GM12878 (cell line): ENCODE measurements at regions not wholly inside any gene's neighbourhood (a gene's known extent, or its start where the extent isn't known, plus 50 kb on each side); places are given as distances from the start of the nearest gene placed in this dataset.

Source experiments
- ATAC-seq: fragments of 200-7000 bp; cut with Tn5 transposase; 3 replicates; pipeline ENCODE4 v1.9.1; 2020; ENCODE audit warnings: mild to moderate bottlenecking, moderate library complexity
- BruUV-seq: library from RNA; stranded (reverse); fragments of 400-500 nt; replicated peaks from 2 replicates; lab custom pipeline; 2021; lab: Mats Ljungman, UMichigan
- CTCF ChIA-PET: fragments of 300-600 bp; sonication (Branson Sonifier 250); formaldehyde crosslinking; extraction: SDS; loops from one replicate; lab custom pipeline; 2021; ENCODE audit warnings: inconsistent platforms; lab: Yijun Ruan, JAX
- POLR2A ChIA-PET: fragments of 350-600 bp; formaldehyde crosslinking; extraction: SDS; loops from one replicate; lab custom pipeline; 2021; ENCODE audit warnings: inconsistent platforms; lab: Charles Lee
- RAD21 ChIA-PET: fragments of 300-600 bp; sonication (Branson Sonifier 250); formaldehyde crosslinking; loops from one replicate; lab custom pipeline; 2023; ENCODE audit warnings: antibody characterized with exemption; ENCODE audit not compliant: unreplicated experiment; lab: Charles Lee
- SMC1A ChIA-PET: fragments of 300-600 bp; sonication (Branson Sonifier 250); formaldehyde crosslinking; loops from one replicate; lab custom pipeline; 2023; ENCODE audit not compliant: unreplicated experiment, uncharacterized antibody; lab: Charles Lee
- DNase-seq: peaks from one replicate; pipeline ENCODE4 v3.0.0-alpha.2; 2011; ENCODE audit warnings: low read depth, low spot score
- FAIRE-seq: peaks from 3 replicates; lab custom pipeline; 2011; peaks lifted over from hg19 to GRCh38; lab: Jason Lieb, UNC
- H2AFZ ChIP-seq: 2 replicates; pipeline ENCODE4 v1.6.0; 2011; ENCODE audit warnings: low read depth, low read length, control low read depth; ENCODE audit not compliant: control insufficient read depth
- H3K27ac ChIP-seq: 2 replicates; pipeline ENCODE4 v1.5.1; 2011; ENCODE audit warnings: control low read depth; ENCODE audit not compliant: control insufficient read depth, insufficient read depth
- H3K27me3 ChIP-seq, 2 experiments: replicated peaks in 1 of 2; 2 replicates each; pipeline versions ENCODE4 v1.6.0 to v1.6.1; 2011; ENCODE audit warnings: low read length in 1 of 2; ENCODE audit not compliant: control insufficient read depth in 2 of 2, insufficient read depth in 2 of 2
- H3K36me3 ChIP-seq, 2 experiments: 2 replicates each; pipeline ENCODE4 v1.5.1; 2011; ENCODE audit warnings: low read length in 1 of 2; ENCODE audit not compliant: control insufficient read depth in 2 of 2, insufficient read depth in 2 of 2
- H3K4me1 ChIP-seq: 2 replicates; pipeline ENCODE4 v1.6.1; 2011; ENCODE audit warnings: mild to moderate bottlenecking, low read length, moderate library complexity, mixed read lengths; ENCODE audit not compliant: control insufficient read depth, insufficient read depth
- H3K4me2 ChIP-seq: 2 replicates; pipeline ENCODE4 v1.6.0; 2011; ENCODE audit warnings: control low read depth; ENCODE audit not compliant: control insufficient read depth, insufficient read depth
- H3K4me3 ChIP-seq: fragments of 200-600 bp; sonication (generic); 2 replicates; pipeline ENCODE4 v1.5.1; 2016
- H3K79me2 ChIP-seq: 2 replicates; pipeline ENCODE4 v1.6.0; 2011; ENCODE audit warnings: low read length; ENCODE audit not compliant: control insufficient read depth, insufficient read depth
- H3K9ac ChIP-seq: 2 replicates; pipeline ENCODE4 v1.8.0; 2011; ENCODE audit warnings: low read length, control low read depth, mixed read lengths; ENCODE audit not compliant: control insufficient read depth, insufficient read depth
- H3K9me3 ChIP-seq: replicated peaks from 3 replicates; pipeline ENCODE4 v1.5.1; 2011; ENCODE audit warnings: mild to moderate bottlenecking, low read length; ENCODE audit not compliant: control insufficient read depth, insufficient read depth
- H4K20me1 ChIP-seq: 2 replicates; pipeline ENCODE4 v1.6.0; 2011; ENCODE audit not compliant: control insufficient read depth, insufficient read depth
- BACH1 ChIP-seq: fragments of 450-650 bp; IDR thresholded peaks from 2 replicates; pipeline ENCODE4 v1.6.1; 2017; ENCODE audit warnings: mild to moderate bottlenecking, borderline replicate concordance
- HDGF ChIP-seq: fragments of 450-650 bp; IDR thresholded peaks from 2 replicates; pipeline ENCODE4 v1.6.1; 2016; ENCODE audit warnings: antibody characterized with exemption
- LARP7 ChIP-seq: fragments of 450-650 bp; IDR thresholded peaks from 2 replicates; pipeline ENCODE4 v1.6.1; 2017; ENCODE audit warnings: mild to moderate bottlenecking
- MEF2A ChIP-seq: IDR thresholded peaks from 2 replicates; pipeline ENCODE4 v1.6.1; 2011; ENCODE audit warnings: low read depth, mild to moderate bottlenecking, low read length, moderate library complexity; ENCODE audit not compliant: insufficient read depth
- MEF2B ChIP-seq: fragments of 450-650 bp; IDR thresholded peaks from 2 replicates; pipeline ENCODE4 v1.6.1; 2018; ENCODE audit warnings: mild to moderate bottlenecking, moderate library complexity; ENCODE audit not compliant: partially characterized antibody, poor library complexity, severe bottlenecking
- PAX8 ChIP-seq: fragments of 450-650 bp; IDR thresholded peaks from 2 replicates; pipeline ENCODE4 v1.6.1; 2017; ENCODE audit warnings: mild to moderate bottlenecking, moderate library complexity
- RUNX3 ChIP-seq: IDR thresholded peaks from 2 replicates; pipeline ENCODE4 v1.6.1; 2012; ENCODE audit warnings: low read length, inconsistent platforms
- SMARCA5 ChIP-seq: fragments of 450-650 bp; IDR thresholded peaks from 2 replicates; pipeline ENCODE4 v1.6.1; 2017; ENCODE audit warnings: mild to moderate bottlenecking
- SREBF1 ChIP-seq: IDR thresholded peaks from 2 replicates; pipeline ENCODE4 v1.6.1; 2012; ENCODE audit warnings: mild to moderate bottlenecking, low read length
- SRF ChIP-seq, 2 experiments: IDR thresholded peaks; 2 replicates each; pipeline ENCODE4 v1.6.1; 2011; ENCODE audit warnings: low read depth in 2 of 2, low read length in 2 of 2, mild to moderate bottlenecking in 1 of 2, moderate library complexity in 1 of 2
- SUPT20H ChIP-seq: IDR thresholded peaks from 2 replicates; pipeline ENCODE4 v1.6.1; 2011; ENCODE audit warnings: low read depth, mild to moderate bottlenecking, low read length, moderate library complexity, borderline replicate concordance; ENCODE audit not compliant: control insufficient read depth
- TARDBP ChIP-seq: IDR thresholded peaks from 2 replicates; pipeline ENCODE4 v1.6.1; 2016; ENCODE audit warnings: borderline replicate concordance
- TBL1XR1 ChIP-seq: IDR thresholded peaks from 2 replicates; pipeline ENCODE4 v1.6.1; 2012; ENCODE audit warnings: low read depth, low read length, improper control_type of control experiment
- ZSCAN29 ChIP-seq: fragments of 450-650 bp; IDR thresholded peaks from 2 replicates; pipeline ENCODE4 v1.6.1; 2017; ENCODE audit warnings: mild to moderate bottlenecking, moderate library complexity
- WGBS: methylation state at CpG from one replicate; pipeline ENCODE4 v1.1.6; 2016; ENCODE audit warnings: low lambda C conversion rate; ENCODE audit not compliant: insufficient replicate concordance, insufficient coverage; ENCODE audit errors: missing lambda C conversion rate; 5-methylcytosine and 5-hydroxymethylcytosine counted together
- in situ Hi-C: fragments of 300-500 bp; cut with MboI; formaldehyde crosslinking; loops from 9 replicates; pipeline ENCODE4 v1.14.3; 2018; ENCODE audit warnings: mixed read lengths
- intact Hi-C: fragments of 100-400 bp; cut with micrococcal nuclease; formaldehyde crosslinking; loops from one replicate; pipeline ENCODE4 v1.14.2; 2022; ENCODE audit not compliant: unreplicated experiment
- TF ChIP-seq, protein P1 (sequence below): IDR thresholded peaks from 2 replicates; pipeline ENCODE4 v1.6.1; 2012; ENCODE audit warnings: low read depth, low read length, improper control_type of control experiment
- TF ChIP-seq, protein P2 (sequence below): fragments of 450-650 bp; IDR thresholded peaks from 2 replicates; pipeline ENCODE4 v1.6.1; 2017; ENCODE audit warnings: mild to moderate bottlenecking
- TF ChIP-seq, protein P3 (sequence below): fragments of 450-650 bp; formaldehyde crosslinking; IDR thresholded peaks from 2 replicates; pipeline ENCODE4 v1.4.0; 2022; ENCODE audit warnings: mild to moderate bottlenecking, moderate library complexity
- TF ChIP-seq, protein P4 (sequence below): fragments of 150-350 bp; IDR thresholded peaks from 2 replicates; pipeline ENCODE4 v1.6.1; 2014; ENCODE audit warnings: mild to moderate bottlenecking, low read depth, low read length

DNA sequence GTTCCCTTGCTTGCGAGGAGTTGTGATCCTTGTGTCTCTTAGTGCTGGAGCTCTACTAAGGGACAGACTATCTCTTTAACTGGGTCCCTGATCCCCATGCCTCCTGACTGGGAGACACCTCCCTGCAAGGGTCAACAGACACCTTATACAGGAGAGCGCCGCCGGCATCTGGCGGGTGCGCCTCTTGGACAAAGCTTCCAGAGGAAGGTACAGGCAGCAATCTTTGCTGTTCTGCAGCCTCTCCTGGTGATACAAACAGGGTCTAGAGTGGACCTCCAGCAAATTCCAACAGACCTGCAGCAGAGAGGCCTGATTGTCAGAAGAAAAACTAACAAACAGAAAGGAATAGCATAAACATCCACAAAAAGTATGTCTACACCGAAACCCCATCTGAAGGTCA, 115.6 kb upstream of the ITM2A start (continued):
- TF ChIP-seq, protein P1, sequence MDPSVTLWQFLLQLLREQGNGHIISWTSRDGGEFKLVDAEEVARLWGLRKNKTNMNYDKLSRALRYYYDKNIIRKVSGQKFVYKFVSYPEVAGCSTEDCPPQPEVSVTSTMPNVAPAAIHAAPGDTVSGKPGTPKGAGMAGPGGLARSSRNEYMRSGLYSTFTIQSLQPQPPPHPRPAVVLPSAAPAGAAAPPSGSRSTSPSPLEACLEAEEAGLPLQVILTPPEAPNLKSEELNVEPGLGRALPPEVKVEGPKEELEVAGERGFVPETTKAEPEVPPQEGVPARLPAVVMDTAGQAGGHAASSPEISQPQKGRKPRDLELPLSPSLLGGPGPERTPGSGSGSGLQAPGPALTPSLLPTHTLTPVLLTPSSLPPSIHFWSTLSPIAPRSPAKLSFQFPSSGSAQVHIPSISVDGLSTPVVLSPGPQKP, result no peak
- TF ChIP-seq SUPT20H (no peak), MEF2A (no peak), SREBF1 (no peak), BACH1 (no peak)
- TF ChIP-seq, protein P2, sequence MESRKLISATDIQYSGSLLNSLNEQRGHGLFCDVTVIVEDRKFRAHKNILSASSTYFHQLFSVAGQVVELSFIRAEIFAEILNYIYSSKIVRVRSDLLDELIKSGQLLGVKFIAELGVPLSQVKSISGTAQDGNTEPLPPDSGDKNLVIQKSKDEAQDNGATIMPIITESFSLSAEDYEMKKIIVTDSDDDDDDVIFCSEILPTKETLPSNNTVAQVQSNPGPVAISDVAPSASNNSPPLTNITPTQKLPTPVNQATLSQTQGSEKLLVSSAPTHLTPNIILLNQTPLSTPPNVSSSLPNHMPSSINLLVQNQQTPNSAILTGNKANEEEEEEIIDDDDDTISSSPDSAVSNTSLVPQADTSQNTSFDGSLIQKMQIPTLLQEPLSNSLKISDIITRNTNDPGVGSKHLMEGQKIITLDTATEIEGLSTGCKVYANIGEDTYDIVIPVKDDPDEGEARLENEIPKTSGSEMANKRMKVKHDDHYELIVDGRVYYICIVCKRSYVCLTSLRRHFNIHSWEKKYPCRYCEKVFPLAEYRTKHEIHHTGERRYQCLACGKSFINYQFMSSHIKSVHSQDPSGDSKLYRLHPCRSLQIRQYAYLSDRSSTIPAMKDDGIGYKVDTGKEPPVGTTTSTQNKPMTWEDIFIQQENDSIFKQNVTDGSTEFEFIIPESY, result no peak
- TF ChIP-seq, all 136 proteins: peak for 0

DNA sequence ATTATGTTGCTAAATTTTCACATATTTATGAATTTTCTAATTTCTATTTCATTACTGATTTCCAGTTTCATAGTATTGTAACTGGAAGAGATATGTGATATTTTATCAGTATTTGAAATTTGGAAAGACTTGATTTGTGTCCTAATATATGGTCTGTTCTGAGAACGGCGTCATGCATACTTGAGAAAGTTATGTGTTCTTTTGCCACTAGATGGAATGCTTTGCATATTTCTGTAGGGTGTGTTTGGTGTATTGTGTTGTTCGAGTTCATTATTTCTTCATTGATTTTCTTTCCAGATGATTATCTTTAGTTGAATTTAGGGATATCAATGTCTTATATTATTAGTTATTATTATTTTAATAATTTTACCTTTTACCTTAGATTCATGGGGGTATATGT, 110.6 kb upstream of the ITM2A start:
- Histone ChIP-seq H2AFZ (no peak overlapping the region), H3K9ac (no peak overlapping the region), H4K20me1 (no peaks in the 10 kb centered on the region), H3K4me1 (no peaks in the 10 kb centered on the region), H3K4me3 (no peak overlapping the region), H3K27ac (no peak overlapping the region), H3K4me2 (no peak overlapping the region), H3K36me3 (no peaks in the 10 kb centered on the region), H3K9me3 (no peaks in the 10 kb centered on the region), H3K27me3 (no peaks in the 10 kb centered on the region), H3K79me2 (no peaks in the 10 kb centered on the region)
- RAD21 ChIA-PET, result no interaction called here
- WGBS, result 63% methylated on average over 3 of the region's 3 CpGs
- SMC1A ChIA-PET, result no interaction called here
- CTCF ChIA-PET, result no interaction called here
- ATAC-seq (no peak), DNase-seq (no peak), FAIRE-seq (no peak)
- no TSS peak for BruUV-seq
- intact Hi-C loops, result no loop called here
- in situ Hi-C loops, result no loop called here
- POLR2A ChIA-PET, result no interaction called here
- TF ChIP-seq RUNX3 (no peak), TARDBP (no peak), MEF2B (no peak), LARP7 (no peak), PAX8 (no peak), SMARCA5 (no peak), ZSCAN29 (no peak), TBL1XR1 (no peak), HDGF (no peak), SRF (IDR thresholded peaks at IDR 0.05; ENCODE audit: low read depth in 2 of 2, low read length in 2 of 2) (no peak)
- TF ChIP-seq, protein P3, sequence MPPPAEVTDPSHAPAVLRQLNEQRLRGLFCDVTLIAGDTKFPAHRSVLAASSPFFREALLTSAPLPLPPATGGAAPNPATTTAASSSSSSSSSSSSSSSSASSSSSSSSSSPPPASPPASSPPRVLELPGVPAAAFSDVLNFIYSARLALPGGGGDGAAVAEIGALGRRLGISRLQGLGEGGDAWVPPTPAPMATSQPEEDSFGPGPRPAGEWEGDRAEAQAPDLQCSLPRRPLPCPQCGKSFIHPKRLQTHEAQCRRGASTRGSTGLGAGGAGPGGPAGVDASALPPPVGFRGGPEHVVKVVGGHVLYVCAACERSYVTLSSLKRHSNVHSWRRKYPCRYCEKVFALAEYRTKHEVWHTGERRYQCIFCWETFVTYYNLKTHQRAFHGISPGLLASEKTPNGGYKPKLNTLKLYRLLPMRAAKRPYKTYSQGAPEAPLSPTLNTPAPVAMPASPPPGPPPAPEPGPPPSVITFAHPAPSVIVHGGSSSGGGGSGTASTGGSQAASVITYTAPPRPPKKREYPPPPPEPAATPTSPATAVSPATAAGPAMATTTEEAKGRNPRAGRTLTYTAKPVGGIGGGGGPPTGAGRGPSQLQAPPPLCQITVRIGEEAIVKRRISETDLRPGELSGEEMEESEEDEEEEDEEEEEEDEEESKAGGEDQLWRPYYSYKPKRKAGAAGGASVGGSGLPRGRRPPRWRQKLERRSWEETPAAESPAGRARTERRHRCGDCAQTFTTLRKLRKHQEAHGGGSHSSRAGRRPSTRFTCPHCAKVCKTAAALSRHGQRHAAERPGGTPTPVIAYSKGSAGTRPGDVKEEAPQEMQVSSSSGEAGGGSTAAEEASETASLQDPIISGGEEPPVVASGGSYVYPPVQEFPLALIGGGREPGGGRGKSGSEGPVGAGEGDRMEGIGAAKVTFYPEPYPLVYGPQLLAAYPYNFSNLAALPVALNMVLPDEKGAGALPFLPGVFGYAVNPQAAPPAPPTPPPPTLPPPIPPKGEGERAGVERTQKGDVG (CRISPR knock-in tag), result no peak
- TF ChIP-seq, protein P4, sequence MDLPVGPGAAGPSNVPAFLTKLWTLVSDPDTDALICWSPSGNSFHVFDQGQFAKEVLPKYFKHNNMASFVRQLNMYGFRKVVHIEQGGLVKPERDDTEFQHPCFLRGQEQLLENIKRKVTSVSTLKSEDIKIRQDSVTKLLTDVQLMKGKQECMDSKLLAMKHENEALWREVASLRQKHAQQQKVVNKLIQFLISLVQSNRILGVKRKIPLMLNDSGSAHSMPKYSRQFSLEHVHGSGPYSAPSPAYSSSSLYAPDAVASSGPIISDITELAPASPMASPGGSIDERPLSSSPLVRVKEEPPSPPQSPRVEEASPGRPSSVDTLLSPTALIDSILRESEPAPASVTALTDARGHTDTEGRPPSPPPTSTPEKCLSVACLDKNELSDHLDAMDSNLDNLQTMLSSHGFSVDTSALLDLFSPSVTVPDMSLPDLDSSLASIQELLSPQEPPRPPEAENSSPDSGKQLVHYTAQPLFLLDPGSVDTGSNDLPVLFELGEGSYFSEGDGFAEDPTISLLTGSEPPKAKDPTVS, result no peak
